HuH-7.5 (cell line): ENCODE measurements at regions not wholly inside any gene's neighbourhood (a gene's known extent, or its start where the extent isn't known, plus 50 kb on each side); places are given as distances from the start of the nearest gene placed in this dataset.
"Not testable (repeated sequence)": the region's sequence is repeated elsewhere in the genome, so short reads cannot be mapped to it uniquely, and the experiment has no call there.

Source experiments
- DNase-seq: peaks from one replicate; pipeline ENCODE4 v3.0.0; 2011; ENCODE audit warnings: low spot score

GRCh38 chr9:2243666-2244555 is 228.8 kb downstream of the SMARCA2 start:
- no peak for DNase-seq

- DNase-seq = no peak
Observed at GRCh38 chr9:2247340-2247739, 232.2 kb downstream of the SMARCA2 start.

GRCh38 chr9:2248768-2249265 is 233.7 kb downstream of the SMARCA2 start:
- DNase-seq = no peak

- DNase-seq = no peak
Observed at GRCh38 chr9:2253636-2254580, 238.8 kb downstream of the SMARCA2 start.

- no peak for DNase-seq
Observed at GRCh38 chr9:2255128-2255527, 240.0 kb downstream of the SMARCA2 start.

GRCh38 chr9:2257248-2257929 is 242.2 kb downstream of the SMARCA2 start:
- DNase-seq = no peak

GRCh38 chr9:2260417-2261306 is 245.5 kb downstream of the SMARCA2 start:
- no peak for DNase-seq

- no peak for DNase-seq
Observed at GRCh38 chr9:2261421-2262103, 246.4 kb downstream of the SMARCA2 start.

- no peak for DNase-seq
Observed at GRCh38 chr9:2262386-2263071, 247.4 kb downstream of the SMARCA2 start.

- DNase-seq = no peak
Observed at GRCh38 chr9:2263111-2263510, 248.0 kb downstream of the SMARCA2 start.

GRCh38 chr9:2263665-2264064 is 248.5 kb downstream of the SMARCA2 start:
- no peak for DNase-seq

- DNase-seq = no peak
Observed at GRCh38 chr9:2264081-2264480, 248.9 kb downstream of the SMARCA2 start.

GRCh38 chr9:2267181-2267745 is 252.1 kb downstream of the SMARCA2 start:
- no peak for DNase-seq

GRCh38 chr9:2269778-2270177 is 254.6 kb downstream of the SMARCA2 start:
- DNase-seq = no peak

GRCh38 chr9:2270565-2270964 is 255.4 kb downstream of the SMARCA2 start:
- DNase-seq = no peak

- DNase-seq = no peak
Observed at GRCh38 chr9:2271426-2271825, 256.3 kb downstream of the SMARCA2 start.

GRCh38 chr9:2274762-2275161 is 259.6 kb downstream of the SMARCA2 start:
- DNase-seq = no peak

- no peak for DNase-seq
Observed at GRCh38 chr9:2276296-2276695, 261.1 kb downstream of the SMARCA2 start.

GRCh38 chr9:2277133-2277532 is 262.0 kb downstream of the SMARCA2 start:
- DNase-seq = not testable (repeated sequence)
